Natural killer cell (primary cell): ENCODE measurements at regions not wholly inside any gene's neighbourhood (a gene's known extent, or its start where the extent isn't known, plus 50 kb on each side); places are given as distances from the start of the nearest gene placed in this dataset.
"Not testable (repeated sequence)": the region's sequence is repeated elsewhere in the genome, so short reads cannot be mapped to it uniquely, and the experiment has no call there.

ENCODE experiments used
- ATAC-seq, 3 donors: fragments of 150-1000 bp in 2 of 3; fragments of 200-7000 bp in 1 of 3; cut with Tn5 transposase; 1 replicate in 1 of 3; 2 replicates in 2 of 3; pipeline ENCODE4 v1.10.0; 2021; ENCODE audit warnings: mild to moderate bottlenecking in 2 of 3, moderate library complexity in 2 of 3
- DNase-seq, 2 donors: peaks; one replicate each; pipeline versions ENCODE4 v3.0.0 to v3.0.0-alpha.2; 2013 to 2021; ENCODE audit warnings: mixed read lengths in 1 of 2
- H3K27ac ChIP-seq: one replicate; pipeline ENCODE4 v1.5.1; 2013; ENCODE audit warnings: mild to moderate bottlenecking, low read length
- H3K27me3 ChIP-seq: one replicate; pipeline ENCODE4 v1.6.1; 2013; ENCODE audit warnings: low read length; ENCODE audit not compliant: control insufficient read depth, insufficient read depth
- H3K36me3 ChIP-seq: one replicate; pipeline ENCODE4 v1.6.1; 2013; ENCODE audit warnings: low read length; ENCODE audit not compliant: control insufficient read depth, insufficient read depth
- H3K4me1 ChIP-seq: one replicate; pipeline ENCODE4 v1.6.1; 2013; ENCODE audit warnings: low read length; ENCODE audit not compliant: control insufficient read depth, insufficient read depth
- H3K4me3 ChIP-seq: one replicate; pipeline ENCODE4 v1.5.1; 2013; ENCODE audit warnings: low read length
- H3K9me3 ChIP-seq: one replicate; pipeline ENCODE4 v1.6.1; 2013; ENCODE audit warnings: low read length; ENCODE audit not compliant: control insufficient read depth, insufficient read depth
- H3K27ac Mint-ChIP-seq, 2 donors: one replicate each; pipeline ENCODE4 v1.8.0; 2022; ENCODE audit warnings: mild to moderate bottlenecking in 2 of 2, mixed read lengths in 2 of 2, moderate library complexity in 1 of 2
- H3K27me3 Mint-ChIP-seq, 2 donors: one replicate each; pipeline ENCODE4 v1.8.0; 2022; ENCODE audit warnings: low read depth in 2 of 2, mixed read lengths in 2 of 2
- H3K36me3 Mint-ChIP-seq: one replicate; pipeline ENCODE4 v1.8.0; 2022; ENCODE audit warnings: mixed read lengths
- H3K4me1 Mint-ChIP-seq, 2 donors: one replicate each; pipeline ENCODE4 v1.8.0; 2022; ENCODE audit warnings: mixed read lengths in 2 of 2
- H3K4me3 Mint-ChIP-seq: one replicate; pipeline ENCODE4 v1.8.0; 2022; ENCODE audit warnings: mild to moderate bottlenecking, moderate library complexity, mixed read lengths
- H3K9me3 Mint-ChIP-seq, 2 donors: one replicate each; pipeline ENCODE4 v1.8.0; 2022; ENCODE audit warnings: mixed read lengths in 2 of 2
- CTCF ChIP-seq: fragments of 200-600 bp; IDR thresholded peaks from one replicate; pipeline ENCODE4 v1.8.0; 2022; ENCODE audit warnings: antibody characterized with exemption
- WGBS: methylation state at CpG from one replicate; pipeline ENCODE4 v1.1.7; 2013; ENCODE audit warnings: missing lambda C conversion rate; ENCODE audit not compliant: insufficient coverage; 5-methylcytosine and 5-hydroxymethylcytosine counted together
- intact Hi-C: fragments of 100-400 bp; cut with micrococcal nuclease; formaldehyde crosslinking; loops from one replicate; pipeline ENCODE4 v1.14.2; 2022

- Mint-ChIP-seq H3K9me3 (no peaks in the 10 kb centered on the region), H3K4me3 (no peak overlapping the region)
- ATAC-seq = no peak
Measured at GRCh38 chr1:8232036-8232757, 85.7 kb upstream of the SLC45A1 start.

GRCh38 chr1:8230292-8230621, 87.7 kb upstream of the SLC45A1 start:
- Mint-ChIP-seq H3K4me3 (no peak overlapping the region), H3K9me3 (no peaks in the 10 kb centered on the region), H3K4me1 (no peaks in the 10 kb centered on the region), H3K36me3 (no peaks in the 10 kb centered on the region), H3K27ac (no peak overlapping the region), H3K27me3 (peaks cover 23 to 26% of the 10 kb centered on the region in 2 donors)
- ATAC-seq (no peak), DNase-seq (no peak)
- Histone ChIP-seq H3K27me3 (no peaks in the 10 kb centered on the region), H3K9me3 (no peaks in the 10 kb centered on the region), H3K27ac (no peak overlapping the region), H3K4me3 (no peak overlapping the region), H3K36me3 (no peaks in the 10 kb centered on the region), H3K4me1 (no peaks in the 10 kb centered on the region)
- TF ChIP-seq CTCF = no peak
- intact Hi-C loops = no loop called here
- WGBS = 85% methylated on average over 7 of the region's 7 CpGs

More at GRCh38 chr1:8232036-8232757, 85.7 kb upstream of the SLC45A1 start:
- Histone ChIP-seq H3K36me3 (no peaks in the 10 kb centered on the region), H3K9me3 (no peaks in the 10 kb centered on the region), H3K4me3 (no peak overlapping the region), H3K4me1 (no peaks in the 10 kb centered on the region), H3K27me3 (no peaks in the 10 kb centered on the region), H3K27ac (no peak overlapping the region)
- WGBS = 68% methylated on average over 23 of the region's 25 CpGs
- no peaks in the 10 kb centered on the region for H3K4me1 Mint-ChIP-seq
- H3K27ac Mint-ChIP-seq = no peak overlapping the region
- peaks cover 15 to 21% of the 10 kb centered on the region in 2 donors for H3K27me3 Mint-ChIP-seq
- H3K36me3 Mint-ChIP-seq = no peaks in the 10 kb centered on the region
- no peak for TF ChIP-seq CTCF
- intact Hi-C loops = no loop called here
- no peak for DNase-seq

GRCh38 chr1:8228253-8228652, 89.7 kb upstream of the SLC45A1 start:
- H3K4me3 Mint-ChIP-seq = no peak overlapping the region
- no peaks in the 10 kb centered on the region for H3K36me3 Mint-ChIP-seq
- H3K27ac Mint-ChIP-seq = no peak overlapping the region
- DNase-seq = no peak
- intact Hi-C loops = no loop called here
- Histone ChIP-seq H3K9me3 (no peaks in the 10 kb centered on the region), H3K36me3 (no peaks in the 10 kb centered on the region), H3K27ac (no peak overlapping the region), H3K4me3 (no peak overlapping the region), H3K4me1 (no peaks in the 10 kb centered on the region), H3K27me3 (no peaks in the 10 kb centered on the region)
- ATAC-seq = no peak
- H3K27me3 Mint-ChIP-seq = peaks cover 26 to 30% of the 10 kb centered on the region in 2 donors
- WGBS = 95% methylated on average over 2 of the region's 2 CpGs
- TF ChIP-seq CTCF = no peak
- H3K4me1 Mint-ChIP-seq = peaks cover 0 to 5% of the 10 kb centered on the region in 2 donors
- no peaks in the 10 kb centered on the region for H3K9me3 Mint-ChIP-seq

- H3K4me1 Mint-ChIP-seq, H3K27me3 ChIP-seq, H3K4me1 ChIP-seq, intact Hi-C loops, H3K36me3 ChIP-seq, H3K36me3 Mint-ChIP-seq, ATAC-seq, H3K4me3 Mint-ChIP-seq, DNase-seq, H3K27ac Mint-ChIP-seq, H3K4me3 ChIP-seq, H3K27ac ChIP-seq, H3K9me3 ChIP-seq, H3K9me3 Mint-ChIP-seq: not testable (repeated sequence)
- H3K27me3 Mint-ChIP-seq = peaks cover 26 to 30% of the 10 kb centered on the region in 2 donors
- 95% methylated on average over 2 of the region's 2 CpGs for WGBS
Measured at GRCh38 chr1:8227674-8228073, 90.2 kb upstream of the SLC45A1 start.
